DND-41 (cell line): ENCODE measurements at regions not wholly inside any gene's neighbourhood (a gene's known extent, or its start where the extent isn't known, plus 50 kb on each side); places are given as distances from the start of the nearest gene placed in this dataset.

Experiments used
- ATAC-seq: fragments of 200-7000 bp; cut with Tn5 transposase; 3 replicates; pipeline ENCODE4 v1.9.1; 2021; ENCODE audit warnings: low read depth; ENCODE audit not compliant: insufficient read depth
- DNase-seq: peaks from one replicate; pipeline ENCODE4 v3.0.0-alpha.2; 2020
- H2AFZ ChIP-seq: 2 replicates; pipeline ENCODE4 v1.6.0; 2012; ENCODE audit warnings: low read depth, low read length
- H3K27ac ChIP-seq: 2 replicates; pipeline ENCODE4 v1.5.1; 2012; ENCODE audit warnings: low read length, inconsistent platforms
- H3K27me3 ChIP-seq: fragments of 200-600 bp; sonication (generic); 2 replicates; pipeline ENCODE4 v1.6.0; 2012; ENCODE audit warnings: low read length, mild to moderate bottlenecking, inconsistent platforms; ENCODE audit not compliant: insufficient read depth, poor library complexity
- H3K36me3 ChIP-seq: 2 replicates; pipeline ENCODE4 v1.5.1; 2012; ENCODE audit warnings: low read length, inconsistent platforms; ENCODE audit not compliant: insufficient read depth
- H3K4me1 ChIP-seq: 2 replicates; pipeline ENCODE4 v1.5.1; 2012; ENCODE audit warnings: mild to moderate bottlenecking, low read length; ENCODE audit not compliant: insufficient read depth
- H3K4me2 ChIP-seq: 2 replicates; pipeline ENCODE4 v1.6.0; 2012; ENCODE audit warnings: mild to moderate bottlenecking, moderate library complexity, low read length, inconsistent platforms; ENCODE audit not compliant: insufficient read depth
- H3K4me3 ChIP-seq, 2 experiments: fragments of 200-600 bp in 1 of 2; shearing (Covaris generic) in 1 of 2; 2 replicates each; pipeline ENCODE4 v1.5.1; 2012 to 2016; ENCODE audit warnings: inconsistent platforms in 2 of 2, low read length in 2 of 2, mild to moderate bottlenecking in 2 of 2, low read depth in 1 of 2, moderate library complexity in 1 of 2
- H3K79me2 ChIP-seq: 2 replicates; pipeline ENCODE4 v1.6.0; 2012; ENCODE audit warnings: low read length, inconsistent platforms; ENCODE audit not compliant: insufficient read depth
- H3K9ac ChIP-seq: 2 replicates; pipeline ENCODE4 v1.6.0; 2012; ENCODE audit warnings: low read depth, mild to moderate bottlenecking, inconsistent platforms, low read length, moderate library complexity
- H3K9me3 ChIP-seq: 2 replicates; pipeline ENCODE4 v1.5.1; 2012; ENCODE audit warnings: low read length, moderate library complexity, mild to moderate bottlenecking, inconsistent platforms; ENCODE audit not compliant: insufficient read depth, severe bottlenecking
- H4K20me1 ChIP-seq: 2 replicates; pipeline ENCODE4 v1.6.0; 2012; ENCODE audit warnings: low read length; ENCODE audit not compliant: insufficient read depth
- EZH2 ChIP-seq: IDR thresholded peaks from 3 replicates; pipeline ENCODE4 v1.6.1; 2012; ENCODE audit warnings: borderline replicate concordance, low read depth, mild to moderate bottlenecking, moderate library complexity, low read length, inconsistent platforms; ENCODE audit not compliant: severe bottlenecking
- TF ChIP-seq, protein P1 (sequence below): IDR thresholded peaks from 2 replicates; pipeline ENCODE4 v1.5.1; 2012; ENCODE audit warnings: borderline replicate concordance, low read length, moderate library complexity, mild to moderate bottlenecking; ENCODE audit not compliant: poor library complexity, severe bottlenecking; ENCODE audit errors: extremely low read depth

DNA sequence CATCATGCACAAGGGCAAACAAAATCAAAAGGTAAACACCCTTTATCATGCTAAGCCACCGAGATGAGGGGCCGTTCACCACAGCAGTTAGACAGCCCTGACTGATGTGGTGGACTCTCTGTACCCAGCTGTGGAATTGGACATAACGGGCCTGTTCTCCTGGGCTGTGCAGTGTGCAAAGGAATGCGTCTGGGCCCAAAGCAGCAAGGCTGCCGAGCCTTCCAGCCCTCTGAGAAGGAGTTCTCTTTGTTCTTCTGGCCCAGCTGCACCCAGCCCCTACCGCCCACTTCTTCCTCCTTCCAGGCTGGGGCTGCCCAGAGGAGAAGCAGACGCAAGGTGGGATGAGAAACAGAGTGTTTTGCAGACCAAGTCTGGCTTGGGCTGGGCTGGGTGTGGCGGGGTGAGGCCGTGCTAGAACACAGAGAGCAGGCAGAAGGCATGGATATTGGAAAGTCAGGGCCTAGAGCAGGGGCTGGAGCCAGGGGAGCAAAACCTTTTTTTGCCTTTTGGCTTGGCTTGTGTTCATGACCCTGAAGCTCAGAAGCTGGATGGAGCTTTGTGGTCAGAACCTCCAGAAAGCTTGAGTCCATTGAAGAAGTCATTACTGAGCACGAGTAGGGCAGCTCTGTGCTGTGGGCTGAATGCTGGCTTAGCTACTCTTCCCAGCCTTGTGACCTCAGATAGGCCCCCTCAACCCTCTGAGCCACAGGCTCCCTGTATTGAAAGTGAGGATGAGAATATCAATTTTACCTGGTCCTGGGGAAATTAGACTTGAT is 49.8 kb upstream of the SH3PXD2B start:
- no peaks in the 10 kb centered on the region for H3K9me3 ChIP-seq
- H3K27me3 ChIP-seq: no peaks in the 10 kb centered on the region
- H3K27ac ChIP-seq: no peak overlapping the region
- no peak overlapping the region for H3K9ac ChIP-seq
- no peaks in the 10 kb centered on the region for H3K36me3 ChIP-seq
- TF ChIP-seq, protein P1, sequence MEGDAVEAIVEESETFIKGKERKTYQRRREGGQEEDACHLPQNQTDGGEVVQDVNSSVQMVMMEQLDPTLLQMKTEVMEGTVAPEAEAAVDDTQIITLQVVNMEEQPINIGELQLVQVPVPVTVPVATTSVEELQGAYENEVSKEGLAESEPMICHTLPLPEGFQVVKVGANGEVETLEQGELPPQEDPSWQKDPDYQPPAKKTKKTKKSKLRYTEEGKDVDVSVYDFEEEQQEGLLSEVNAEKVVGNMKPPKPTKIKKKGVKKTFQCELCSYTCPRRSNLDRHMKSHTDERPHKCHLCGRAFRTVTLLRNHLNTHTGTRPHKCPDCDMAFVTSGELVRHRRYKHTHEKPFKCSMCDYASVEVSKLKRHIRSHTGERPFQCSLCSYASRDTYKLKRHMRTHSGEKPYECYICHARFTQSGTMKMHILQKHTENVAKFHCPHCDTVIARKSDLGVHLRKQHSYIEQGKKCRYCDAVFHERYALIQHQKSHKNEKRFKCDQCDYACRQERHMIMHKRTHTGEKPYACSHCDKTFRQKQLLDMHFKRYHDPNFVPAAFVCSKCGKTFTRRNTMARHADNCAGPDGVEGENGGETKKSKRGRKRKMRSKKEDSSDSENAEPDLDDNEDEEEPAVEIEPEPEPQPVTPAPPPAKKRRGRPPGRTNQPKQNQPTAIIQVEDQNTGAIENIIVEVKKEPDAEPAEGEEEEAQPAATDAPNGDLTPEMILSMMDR: no peak
- no peak for TF ChIP-seq EZH2
- H4K20me1 ChIP-seq: 0 out of 2 replicates have a peak, but pooled peaks cover 3% of the 10 kb centered on the region
- H3K79me2 ChIP-seq: no peaks in the 10 kb centered on the region
- no peak overlapping the region for H3K4me3 ChIP-seq
- DNase-seq (no peak), ATAC-seq (no peak)
- H3K4me1 ChIP-seq: no peaks in the 10 kb centered on the region
- H2AFZ ChIP-seq: no peak overlapping the region
- no peak overlapping the region for H3K4me2 ChIP-seq
